Esophagus squamous epithelium (tissue), 4 donors: ENCODE measurements at regions not wholly inside any gene's neighbourhood (a gene's known extent, or its start where the extent isn't known, plus 50 kb on each side); places are given as distances from the start of the nearest gene placed in this dataset.

ENCODE experiments used
- POLR2A ChIP-seq, 4 donors: fragments of 450-650 bp; IDR thresholded peaks; one replicate each; pipeline ENCODE4 v1.6.1; 2017; ENCODE audit warnings: antibody characterized with exemption in 4 of 4, mild to moderate bottlenecking in 4 of 4, moderate library complexity in 3 of 4
- TF ChIP-seq, protein P1 (sequence below), 6 experiments: fragments of 450-650 bp in 4 of 6; fragments of 200-600 bp in 2 of 6; sonication (generic) in 2 of 6; IDR thresholded peaks; one replicate each; pipeline ENCODE4 v1.5.1; 2016 to 2019; ENCODE audit warnings: antibody characterized with exemption in 6 of 6, mild to moderate bottlenecking in 4 of 6, moderate library complexity in 4 of 6

DNA sequence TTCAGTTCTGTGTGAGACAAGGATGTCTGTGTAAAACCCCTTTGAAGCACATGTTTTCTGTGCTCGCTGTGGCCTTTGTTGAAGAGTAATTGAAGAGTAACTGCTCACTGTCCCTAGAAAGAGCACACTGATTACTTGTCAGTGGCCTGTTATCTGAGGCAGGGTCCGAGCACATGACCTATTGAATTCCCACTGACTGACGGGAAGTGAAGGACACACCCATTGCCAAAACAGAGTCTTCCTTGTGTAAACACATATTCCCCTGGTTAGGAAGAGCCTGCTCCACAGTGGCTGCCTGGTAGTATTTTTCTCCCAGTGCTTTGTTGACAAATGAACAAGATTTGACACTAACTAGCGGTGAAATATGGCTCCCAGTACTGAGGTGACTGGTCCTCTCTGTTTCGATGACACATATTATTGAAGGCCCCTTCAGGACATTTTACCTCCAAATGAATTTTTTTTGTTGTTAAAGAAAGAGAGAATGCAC, 148.5 kb upstream of the GYPC start:
- TF ChIP-seq, protein P1, sequence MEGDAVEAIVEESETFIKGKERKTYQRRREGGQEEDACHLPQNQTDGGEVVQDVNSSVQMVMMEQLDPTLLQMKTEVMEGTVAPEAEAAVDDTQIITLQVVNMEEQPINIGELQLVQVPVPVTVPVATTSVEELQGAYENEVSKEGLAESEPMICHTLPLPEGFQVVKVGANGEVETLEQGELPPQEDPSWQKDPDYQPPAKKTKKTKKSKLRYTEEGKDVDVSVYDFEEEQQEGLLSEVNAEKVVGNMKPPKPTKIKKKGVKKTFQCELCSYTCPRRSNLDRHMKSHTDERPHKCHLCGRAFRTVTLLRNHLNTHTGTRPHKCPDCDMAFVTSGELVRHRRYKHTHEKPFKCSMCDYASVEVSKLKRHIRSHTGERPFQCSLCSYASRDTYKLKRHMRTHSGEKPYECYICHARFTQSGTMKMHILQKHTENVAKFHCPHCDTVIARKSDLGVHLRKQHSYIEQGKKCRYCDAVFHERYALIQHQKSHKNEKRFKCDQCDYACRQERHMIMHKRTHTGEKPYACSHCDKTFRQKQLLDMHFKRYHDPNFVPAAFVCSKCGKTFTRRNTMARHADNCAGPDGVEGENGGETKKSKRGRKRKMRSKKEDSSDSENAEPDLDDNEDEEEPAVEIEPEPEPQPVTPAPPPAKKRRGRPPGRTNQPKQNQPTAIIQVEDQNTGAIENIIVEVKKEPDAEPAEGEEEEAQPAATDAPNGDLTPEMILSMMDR (IDR thresholded peaks at IDR 0.05) = no peak
- TF ChIP-seq POLR2A (IDR thresholded peaks at IDR 0.05) = no peak
